Endothelial cell of umbilical vein (primary cell): ENCODE measurements at regions not wholly inside any gene's neighbourhood (a gene's known extent, or its start where the extent isn't known, plus 50 kb on each side); places are given as distances from the start of the nearest gene placed in this dataset.

Experiments
- BruUV-seq: library from RNA; stranded (reverse); fragments of 400-500 nt; replicated peaks from 2 replicates; lab custom pipeline; 2021; lab: Mats Ljungman, UMichigan
- CTCF ChIA-PET: fragments of 300-600, 350-600 bp; sonication (Branson Sonifier 250); formaldehyde crosslinking; loops from one replicate; lab custom pipeline; 2021; ENCODE audit warnings: antibody characterized with exemption, inconsistent platforms; lab: Charles Lee
- POLR2A ChIA-PET: fragments of 300-600, 350-600 bp; sonication (Branson Sonifier 250); formaldehyde crosslinking; loops from one replicate; lab custom pipeline; 2021; ENCODE audit warnings: antibody characterized with exemption, inconsistent platforms; lab: Charles Lee
- DNase-seq: peaks from one replicate; pipeline ENCODE4 v3.0.0-alpha.2; 2011; ENCODE audit warnings: low read depth, low spot score
- FAIRE-seq: peaks from 2 replicates; lab custom pipeline; 2011; peaks lifted over from hg19 to GRCh38; lab: Jason Lieb, UNC
- H2AFZ ChIP-seq: 2 replicates; pipeline ENCODE4 v1.6.0; 2012; ENCODE audit warnings: low read depth, low read length, control low read depth, inconsistent platforms
- H3K27ac ChIP-seq: 2 replicates; pipeline ENCODE4 v1.5.1; 2011; ENCODE audit warnings: low read depth, mild to moderate bottlenecking, control low read depth, low read length, moderate library complexity; ENCODE audit not compliant: insufficient read depth
- H3K27me3 ChIP-seq, 2 experiments: 2 replicates each; pipeline versions ENCODE4 v1.6.0 to v1.6.1; 2011; ENCODE audit warnings: low read length in 2 of 2, mixed read lengths in 1 of 2; ENCODE audit not compliant: control insufficient read depth in 2 of 2, insufficient read depth in 2 of 2
- H3K36me3 ChIP-seq, 2 experiments: 2 replicates in 1 of 2; 3 replicates in 1 of 2; pipeline ENCODE4 v1.5.1; 2011; ENCODE audit warnings: low read length in 2 of 2, mild to moderate bottlenecking in 1 of 2, moderate library complexity in 1 of 2; ENCODE audit not compliant: control insufficient read depth in 2 of 2, insufficient read depth in 2 of 2; ENCODE audit errors: extremely low read depth in 1 of 2
- H3K4me1 ChIP-seq: 3 replicates; pipeline ENCODE4 v1.5.1; 2011; ENCODE audit warnings: mild to moderate bottlenecking, low read length; ENCODE audit not compliant: control insufficient read depth, insufficient read depth; ENCODE audit errors: extremely low read depth
- H3K4me2 ChIP-seq: 2 replicates; pipeline ENCODE4 v1.6.1; 2011; ENCODE audit warnings: low read length, control low read depth, mixed read lengths; ENCODE audit not compliant: insufficient read depth
- H3K4me3 ChIP-seq, 3 experiments: fragments of 200-600 bp in 1 of 3; sonication (generic), shearing (Covaris generic) in 1 of 3; replicated peaks in 1 of 3; 2 replicates each; pipeline ENCODE4 v1.5.1; 2011 to 2016; ENCODE audit warnings: control low read depth in 3 of 3, low read length in 3 of 3, mild to moderate bottlenecking in 2 of 3, inconsistent platforms in 1 of 3, low read depth in 1 of 3, moderate library complexity in 1 of 3; ENCODE audit not compliant: insufficient read depth in 1 of 3
- H3K79me2 ChIP-seq: 2 replicates; pipeline ENCODE4 v1.6.0; 2012; ENCODE audit warnings: low read length, inconsistent platforms; ENCODE audit not compliant: control insufficient read depth, insufficient read depth
- H3K9ac ChIP-seq: replicated peaks from 2 replicates; pipeline ENCODE3; 2011; ENCODE audit warnings: low read length, control low read depth; ENCODE audit not compliant: insufficient read depth; ENCODE audit errors: extremely low read depth
- H3K9me1 ChIP-seq: replicated peaks from 3 replicates; pipeline ENCODE4 v1.6.0; 2011; ENCODE audit warnings: mild to moderate bottlenecking, low read length; ENCODE audit not compliant: control insufficient read depth, insufficient read depth; ENCODE audit errors: extremely low read depth
- H3K9me3 ChIP-seq: replicated peaks from 2 replicates; pipeline ENCODE4 v1.5.1; 2012; ENCODE audit warnings: low read length, inconsistent platforms; ENCODE audit not compliant: control insufficient read depth, insufficient read depth
- H4K20me1 ChIP-seq: replicated peaks from 2 replicates; pipeline ENCODE3; 2011; ENCODE audit warnings: mild to moderate bottlenecking, low read length; ENCODE audit not compliant: control insufficient read depth, insufficient read depth; ENCODE audit errors: extremely low read depth
- CTCF ChIP-seq, 2 donors: IDR thresholded peaks; 1 replicate in 1 of 2; 2 replicates in 1 of 2; pipeline ENCODE4 v1.5.1; 2011; ENCODE audit warnings: low read length in 2 of 2, mild to moderate bottlenecking in 2 of 2, moderate library complexity in 2 of 2, control low read depth in 1 of 2, inconsistent platforms in 1 of 2, low read depth in 1 of 2; ENCODE audit not compliant: insufficient read depth in 1 of 2; ENCODE audit errors: extremely low read depth in 1 of 2
- EZH2 ChIP-seq: IDR thresholded peaks from 2 replicates; pipeline ENCODE4 v1.6.1; 2012; ENCODE audit warnings: borderline replicate concordance, low read depth, mild to moderate bottlenecking, moderate library complexity, low read length, inconsistent platforms; ENCODE audit not compliant: severe bottlenecking
- FOS ChIP-seq: IDR thresholded peaks from 2 replicates; pipeline ENCODE4 v1.6.1; 2011; ENCODE audit warnings: mild to moderate bottlenecking, low read length, moderate library complexity, borderline replicate concordance; ENCODE audit not compliant: insufficient read depth
- GATA2 ChIP-seq: IDR thresholded peaks from 2 replicates; pipeline ENCODE4 v1.7.0; 2011; ENCODE audit warnings: low read depth, mild to moderate bottlenecking, moderate library complexity, mixed read lengths, low read length; ENCODE audit not compliant: insufficient read length, insufficient read depth
- JUN ChIP-seq: IDR thresholded peaks from 2 replicates; pipeline ENCODE4 v1.6.1; 2011; ENCODE audit warnings: borderline replicate concordance, low read depth; ENCODE audit not compliant: insufficient read length, insufficient read depth
- MAX ChIP-seq: IDR thresholded peaks from 2 replicates; pipeline ENCODE4 v1.6.1; 2011; ENCODE audit not compliant: insufficient read depth, insufficient read length
- MYC ChIP-seq: IDR thresholded peaks from one replicate; pipeline ENCODE4 v1.6.1; 2011; ENCODE audit warnings: mild to moderate bottlenecking, low read depth, low read length
- POLR2A ChIP-seq: IDR thresholded peaks from 2 replicates; pipeline ENCODE4 v1.6.1; 2012; ENCODE audit warnings: low read depth, mild to moderate bottlenecking, control low read depth, low read length
- POLR2AphosphoS5 ChIP-seq: IDR thresholded peaks from 2 replicates; pipeline ENCODE4 v1.6.1; 2012; ENCODE audit warnings: low read depth, mild to moderate bottlenecking, control low read depth, low read length, moderate library complexity; ENCODE audit not compliant: insufficient read depth
- dilution Hi-C: fragments of 300-500 bp; cut with MboI; formaldehyde crosslinking; loops from one replicate; pipeline ENCODE4 v1.15.0; 2019; ENCODE audit warnings: low sequenced_read_pairs; ENCODE audit not compliant: extremely low pct_ligation_motif_present
- intact Hi-C: fragments of 100-400 bp; cut with micrococcal nuclease; formaldehyde crosslinking; loops from one replicate; pipeline ENCODE4 v1.10.0; 2022

GRCh38 chr14:48456051-48456450 lies 780.6 kb upstream of the MDGA2 start:
- ChIA-PET CTCF (no interaction called here), POLR2A (no interaction called here)
- no peak overlapping the region for H3K4me2 ChIP-seq
- H3K27me3 ChIP-seq, result no peaks in the 10 kb centered on the region
- no peaks in the 10 kb centered on the region for H3K79me2 ChIP-seq
- H3K4me1 ChIP-seq, result no peaks in the 10 kb centered on the region
- no TSS peak for BruUV-seq
- dilution Hi-C loops (no loop called here), intact Hi-C loops (no loop called here)
- no peak overlapping the region for H2AFZ ChIP-seq
- H3K27ac ChIP-seq, result no peak overlapping the region
- no peaks in the 10 kb centered on the region for H3K9me1 ChIP-seq
- no peak overlapping the region for H3K4me3 ChIP-seq
- TF ChIP-seq EZH2 (no peak), GATA2 (no peak), MYC (no peak), FOS (no peak)
- H3K9me3 ChIP-seq, result no peaks in the 10 kb centered on the region
- no peaks in the 10 kb centered on the region for H3K36me3 ChIP-seq
- H3K9ac ChIP-seq, result no peak overlapping the region
- DNase-seq (no peak), FAIRE-seq (no peak)
- H4K20me1 ChIP-seq, result no peaks in the 10 kb centered on the region

GRCh38 chr14:48454887-48455286 lies 779.5 kb upstream of the MDGA2 start:
- Histone ChIP-seq H2AFZ (no peak overlapping the region), H3K4me1 (no peaks in the 10 kb centered on the region), H3K9me3 (no peaks in the 10 kb centered on the region), H3K27ac (no peak overlapping the region), H3K4me2 (no peak overlapping the region), H3K36me3 (no peaks in the 10 kb centered on the region), H3K27me3 (no peaks in the 10 kb centered on the region), H3K9ac (no peak overlapping the region), H3K9me1 (no peaks in the 10 kb centered on the region), H4K20me1 (no peaks in the 10 kb centered on the region), H3K79me2 (no peaks in the 10 kb centered on the region), H3K4me3 (no peak overlapping the region)
- FAIRE-seq, result no peak
- BruUV-seq, result no TSS peak
- POLR2A ChIA-PET, result no interaction called here
- TF ChIP-seq EZH2, result no peak
- TF ChIP-seq CTCF (IDR thresholded peaks at IDR 0.05; ENCODE audit: extremely low read depth in 1 of 2, insufficient read depth in 1 of 2, low read depth in 1 of 2, low read length in 2 of 2), result no peak
- no peak for TF ChIP-seq MAX
- no peak for TF ChIP-seq GATA2
- TF ChIP-seq POLR2A, result no peak
- TF ChIP-seq FOS, result no peak
- TF ChIP-seq MYC, result no peak
- TF ChIP-seq POLR2AphosphoS5, result no peak
- TF ChIP-seq JUN, result no peak
- dilution Hi-C loops (no loop called here), intact Hi-C loops (no loop called here)
- CTCF ChIA-PET, result interaction anchor here (0.9 kb wide), 1 partner anchor 25 kb away, joined by 3 read pairs; no protein-coding TSS in a partner anchor
- no peak for DNase-seq
